G401 (cell line): ENCODE measurements at regions not wholly inside any gene's neighbourhood (a gene's known extent, or its start where the extent isn't known, plus 50 kb on each side); places are given as distances from the start of the nearest gene placed in this dataset.

Experiments
- DNase-seq: peaks from one replicate; pipeline ENCODE4 v3.0.0-alpha.2; 2015; ENCODE audit warnings: low spot score
- in situ Hi-C: cut with HindIII; loops from 2 replicates; pipeline ENCODE4 v1.10.0; 2016; ENCODE audit warnings: low sequenced_read_pairs, mixed read lengths

DNA sequence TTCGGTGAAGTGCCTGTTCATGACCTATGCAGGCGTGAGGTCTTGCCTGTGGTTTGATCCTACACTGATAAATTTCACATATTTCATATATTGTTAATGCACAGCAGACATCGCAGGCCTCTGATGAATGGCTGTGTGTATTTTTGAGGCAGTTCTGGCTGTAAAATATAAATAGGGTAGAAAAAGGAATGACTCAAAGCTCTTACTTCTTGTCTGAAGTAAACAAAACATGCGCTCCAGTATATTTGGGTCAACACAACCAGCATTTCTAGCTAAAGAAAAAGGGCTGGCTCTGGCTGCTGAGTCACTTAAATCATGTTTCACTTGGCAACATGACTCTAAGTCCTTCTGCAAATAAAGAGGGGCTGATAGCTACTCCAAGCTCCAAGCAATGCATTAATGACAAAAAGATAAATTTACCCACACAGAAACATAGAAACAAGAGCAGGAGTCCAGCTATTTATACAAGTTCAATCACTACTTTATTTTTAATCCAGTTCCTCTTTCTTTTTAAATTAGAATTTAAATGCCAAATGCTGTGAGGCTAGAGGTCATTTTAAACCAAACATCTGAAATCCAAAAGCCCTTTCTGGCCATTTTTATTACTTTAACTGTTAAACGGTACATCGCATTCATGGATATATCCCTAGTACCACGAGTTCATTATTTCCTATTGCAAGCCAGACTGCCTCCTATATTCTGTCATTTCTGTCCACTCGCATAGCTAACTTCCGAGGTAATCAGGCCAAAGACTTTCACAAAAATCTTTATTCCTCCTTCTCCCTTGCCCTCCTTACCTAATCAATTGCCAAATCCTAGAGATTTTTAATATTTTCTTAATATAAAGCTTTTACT, 54.3 kb upstream of the TMCC3 start:
- peak; percentile 8 for DNase-seq
- in situ Hi-C loops = no loop called here

- in situ Hi-C loops = no loop called here
Observed at GRCh38 chr12:94702696-94703095, 52.3 kb upstream of the TMCC3 start.

GRCh38 chr12:94701711-94702110, 51.4 kb upstream of the TMCC3 start:
- in situ Hi-C loops = no loop called here
- no peak for DNase-seq

More at GRCh38 chr12:94702696-94703095, 52.3 kb upstream of the TMCC3 start:
- no peak for DNase-seq

DNA sequence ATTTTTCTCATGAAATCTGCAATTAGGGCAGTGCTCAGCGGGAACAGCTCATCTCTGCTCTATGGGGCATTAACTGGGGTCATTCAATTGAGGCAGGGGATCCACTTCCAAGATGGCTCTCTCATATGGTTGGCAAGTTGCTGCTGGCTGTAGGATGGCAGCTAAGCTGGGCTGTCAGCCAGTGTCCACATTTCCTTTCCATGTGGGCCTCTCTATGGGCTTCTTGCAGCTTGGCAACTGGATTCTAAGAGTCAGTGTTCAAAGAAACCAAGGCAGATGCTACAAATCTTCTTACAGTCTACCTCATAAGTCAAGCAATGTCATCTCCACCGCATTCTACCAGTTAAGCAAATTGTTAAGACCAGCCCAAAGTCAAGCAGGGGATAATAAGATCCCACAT, 50.3 kb upstream of the TMCC3 start:
- no peak for DNase-seq
- in situ Hi-C loops = no loop called here
